D721Med (cell line): ENCODE measurements at regions not wholly inside any gene's neighbourhood (a gene's known extent, or its start where the extent isn't known, plus 50 kb on each side); places are given as distances from the start of the nearest gene placed in this dataset.

Experiments
- DNase-seq: peaks from one replicate; pipeline ENCODE4 v3.0.0; 2011; ENCODE audit warnings: low spot score; ENCODE audit not compliant: insufficient read length
- FAIRE-seq: peaks from 2 replicates; lab custom pipeline; 2011; peaks lifted over from hg19 to GRCh38; lab: Jason Lieb, UNC
- CTCF ChIP-seq: IDR thresholded peaks from 2 replicates; pipeline ENCODE4 v1.5.1; 2012; ENCODE audit warnings: mild to moderate bottlenecking, control low read depth; ENCODE audit not compliant: insufficient read depth; ENCODE audit errors: missing control alignments

DNA sequence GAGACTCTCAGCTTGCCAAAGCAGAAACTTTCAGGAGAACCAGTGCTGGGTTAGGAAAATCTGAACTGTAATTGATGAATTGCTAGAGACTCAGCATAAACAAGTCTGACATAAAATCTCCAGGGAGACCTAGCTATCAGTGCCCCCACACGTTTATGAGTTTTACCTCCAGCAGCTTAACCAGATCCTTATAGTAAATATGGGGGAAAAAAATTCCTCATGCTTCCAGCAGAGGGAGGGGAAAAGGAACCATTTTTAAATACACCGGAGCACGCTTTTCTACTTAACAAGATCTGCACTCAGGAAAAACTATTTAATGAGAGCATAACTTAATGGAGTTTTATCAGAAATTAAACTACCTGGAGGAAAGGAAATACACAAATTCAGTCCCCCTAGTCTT lies 1040.7 kb upstream of the INTU start:
- FAIRE-seq: no peak
- no peak for TF ChIP-seq CTCF

DNA sequence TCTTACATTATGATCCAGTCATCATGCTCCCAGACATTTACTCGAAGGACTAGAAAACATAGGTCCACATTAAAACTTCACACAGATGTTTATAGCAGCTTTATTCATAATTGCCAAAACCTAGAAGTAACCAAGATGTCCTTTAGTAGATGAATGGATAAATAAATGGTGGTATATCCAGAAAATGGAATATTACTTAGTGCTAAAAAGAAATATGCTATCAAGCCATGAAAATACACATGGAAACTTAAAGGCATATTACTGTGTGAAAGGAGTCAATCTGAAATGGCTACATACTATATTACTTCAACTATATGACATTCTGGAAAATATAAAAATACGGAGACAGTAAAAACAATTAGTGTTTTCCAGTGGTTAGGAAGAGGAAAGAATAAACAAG lies 1039.1 kb upstream of the INTU start:
- DNase-seq: no peak

More for the DNA sequence above, 1040.7 kb upstream of the INTU start:
- DNase-seq: no peak

DNA sequence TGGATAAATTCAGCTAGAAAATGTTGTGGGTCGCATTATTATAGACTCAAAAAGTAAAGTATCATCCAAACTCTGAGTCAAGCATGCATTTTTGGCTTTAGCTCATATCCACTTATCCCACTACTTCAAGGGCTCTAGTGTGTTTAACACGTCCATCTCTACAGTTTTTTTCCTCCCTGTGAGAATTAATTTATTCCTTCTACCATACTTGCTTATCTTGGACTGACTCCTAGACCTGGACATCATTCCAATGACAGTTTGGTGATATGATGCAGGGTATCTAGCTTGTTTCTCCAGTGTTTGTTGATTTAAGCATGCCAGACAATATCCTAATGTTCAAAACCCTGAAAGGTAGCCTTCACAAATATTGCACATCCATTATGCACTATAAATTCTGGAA lies 1037.1 kb upstream of the INTU start:
- DNase-seq (no peak), FAIRE-seq (no peak)
- no peak for TF ChIP-seq CTCF

More for the DNA sequence above, 1039.1 kb upstream of the INTU start:
- no peak for FAIRE-seq
- no peak for TF ChIP-seq CTCF

DNA sequence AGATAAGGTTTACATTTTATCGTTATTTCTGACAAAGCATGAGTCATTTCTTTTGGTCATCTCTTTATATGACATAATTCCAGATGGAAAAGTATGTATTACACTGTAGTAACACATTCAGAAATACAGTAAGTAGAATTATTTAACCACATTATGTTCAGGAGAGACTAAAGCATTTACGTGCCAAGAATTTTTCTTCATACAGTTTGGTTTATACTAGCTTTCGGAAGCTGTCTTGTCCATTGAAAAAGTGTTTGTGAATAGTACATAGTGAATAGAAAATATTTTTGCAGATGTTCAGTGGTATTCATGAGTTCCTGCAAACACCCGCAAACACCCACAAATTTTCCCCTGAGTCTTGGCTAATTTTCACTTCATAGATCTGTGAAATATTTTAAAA lies 1033.0 kb upstream of the INTU start:
- FAIRE-seq (no peak), DNase-seq (no peak)
- no peak for TF ChIP-seq CTCF

GRCh38 chr4:126603210-126603609 lies 1029.5 kb upstream of the INTU start:
- DNase-seq: no peak
- no peak for FAIRE-seq
- TF ChIP-seq CTCF: no peak

DNA sequence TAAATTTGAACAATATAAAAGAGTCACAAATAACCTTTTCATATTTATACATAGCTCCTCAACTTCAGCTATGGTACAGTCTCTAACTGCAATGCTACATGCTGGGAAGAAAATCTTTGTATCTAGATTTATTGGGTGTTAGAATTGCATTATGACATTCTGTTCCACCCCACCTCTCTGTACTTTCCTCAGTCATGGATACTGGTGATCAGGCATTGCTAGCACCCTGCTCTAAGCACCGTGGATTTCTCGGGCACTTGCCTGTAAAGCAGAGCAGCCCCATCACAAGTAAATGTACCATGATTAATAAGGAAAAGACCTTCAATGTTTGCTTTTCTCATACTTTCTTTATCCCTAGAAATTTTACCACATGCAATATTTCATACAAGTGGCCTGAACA lies 1028.9 kb upstream of the INTU start:
- DNase-seq: no peak
- TF ChIP-seq CTCF: no peak
- peak; percentile 29 for FAIRE-seq

DNA sequence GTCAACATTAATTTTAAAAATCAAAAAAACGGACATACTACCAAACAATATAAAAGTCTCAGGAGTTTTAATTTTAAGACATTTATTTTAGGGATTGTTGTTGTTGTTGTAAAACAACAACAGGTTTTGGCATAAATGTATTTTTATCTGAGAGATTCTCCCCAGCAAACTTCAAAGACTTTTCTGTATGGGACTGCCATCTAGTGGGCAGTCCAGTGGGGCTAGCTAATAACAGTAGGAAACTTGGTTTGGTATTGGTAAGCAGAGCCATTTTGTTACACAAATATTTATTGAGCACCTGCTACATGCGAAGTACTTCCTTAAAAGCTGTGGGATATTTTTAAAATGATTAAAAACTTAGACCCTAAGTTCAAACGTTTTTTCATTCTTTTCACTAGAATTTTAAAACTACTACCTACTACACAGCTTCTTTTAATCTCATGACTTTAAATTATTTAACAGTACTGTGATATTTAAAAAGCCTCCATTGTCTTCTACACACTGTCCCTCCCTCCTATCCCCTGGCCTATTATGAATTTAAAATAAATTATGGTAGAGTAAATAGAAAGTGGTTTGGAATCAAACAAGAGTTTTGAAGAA lies 1028.4 kb upstream of the INTU start:
- no peak for DNase-seq
- TF ChIP-seq CTCF: peak; percentile 72
- FAIRE-seq: peak; percentile 86
